ENCODE measurements at regions not wholly inside any gene's neighbourhood (a gene's known extent, or its start where the extent isn't known, plus 50 kb on each side); places are given as distances from the start of the nearest gene placed in this dataset.
"Not testable (repeated sequence)": the region's sequence is repeated elsewhere in the genome, so short reads cannot be mapped to it uniquely, and the experiment has no call there.

DNA sequence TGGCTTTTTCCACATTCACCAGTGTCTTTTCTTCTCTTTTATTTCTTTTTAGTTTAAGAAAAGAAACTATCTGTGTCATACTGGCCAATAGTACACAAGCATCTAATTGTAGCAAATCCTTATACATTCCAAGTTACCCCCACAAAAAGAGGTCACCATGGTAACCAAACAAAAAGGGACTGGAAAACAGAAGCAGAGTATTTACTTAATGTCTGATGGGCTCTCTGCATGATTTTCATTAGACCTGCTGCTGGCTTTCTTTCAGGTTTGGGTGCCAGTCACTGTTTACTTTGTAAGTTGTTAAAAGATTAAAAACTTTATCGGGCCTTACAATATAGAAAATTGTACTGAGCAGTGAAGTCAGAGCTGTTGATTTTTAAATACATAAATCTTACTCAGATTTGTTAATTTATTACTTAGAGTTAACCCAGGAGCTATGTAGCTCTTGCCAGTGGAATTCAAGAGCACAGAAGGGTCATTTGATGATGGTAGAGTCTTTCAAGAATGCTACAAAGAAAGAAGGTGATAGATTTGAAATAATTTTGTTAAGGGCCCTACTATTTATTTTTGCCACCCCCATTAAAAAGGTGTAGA lies 123.9 kb downstream of the BRMS1L start:
- Histone ChIP-seq H3K9me3 (replicated peaks; ENCODE audit: control insufficient read depth, insufficient read depth, low read length) (no peaks in the 10 kb centered on the region), H3K4me3 (replicated peaks in 1 of 3; ENCODE audit: insufficient read depth in 1 of 3, low read depth in 1 of 3, low read length in 3 of 3) (no peak overlapping the region), H3K4me1 (ENCODE audit: control insufficient read depth, extremely low read depth, insufficient read depth, low read length) (no peaks in the 10 kb centered on the region), H3K36me3 (ENCODE audit: control insufficient read depth in 2 of 2, extremely low read depth in 1 of 2, insufficient read depth in 2 of 2, low read length in 2 of 2) (no peaks in the 10 kb centered on the region), H2AFZ (ENCODE audit: low read depth, low read length) (no peak overlapping the region), H3K79me2 (ENCODE audit: control insufficient read depth, insufficient read depth, low read length) (no peaks in the 10 kb centered on the region), H4K20me1 (replicated peaks; ENCODE audit: control insufficient read depth, extremely low read depth, insufficient read depth, low read length) (no peaks in the 10 kb centered on the region), H3K9ac (replicated peaks; ENCODE audit: extremely low read depth, insufficient read depth, low read length) (no peak overlapping the region), H3K27me3 (ENCODE audit: control insufficient read depth in 2 of 2, insufficient read depth in 2 of 2, low read length in 2 of 2) (peaks cover 0 to 1% of the 10 kb centered on the region in 2 experiments), H3K4me2 (ENCODE audit: insufficient read depth, low read length) (no peak overlapping the region), H3K9me1 (replicated peaks; ENCODE audit: control insufficient read depth, extremely low read depth, insufficient read depth, low read length) (no peaks in the 10 kb centered on the region), H3K27ac (ENCODE audit: insufficient read depth, low read depth, low read length) (no peak overlapping the region)
- ChIA-PET CTCF (no interaction called here), POLR2A (no interaction called here)
- dilution Hi-C loops (cut with MboI; ENCODE audit: extremely low pct_ligation_motif_present, low sequenced_read_pairs) (no loop called here), intact Hi-C loops (cut with micrococcal nuclease) (loop anchor here (10.0 kb wide), 1 partner anchor 415 kb away; no protein-coding TSS in a partner anchor)
- BruUV-seq (replicated peaks) = no TSS peak
- DNase-seq (ENCODE audit: low read depth, low spot score) (no peak), FAIRE-seq (no peak)
- no peak for TF ChIP-seq EZH2 (IDR thresholded peaks at IDR 0.05; ENCODE audit: borderline replicate concordance, low read depth, low read length, severe bottlenecking)
- TF ChIP-seq MYC (IDR thresholded peaks at IDR 0.05; ENCODE audit: low read depth, low read length) = no peak
- TF ChIP-seq POLR2A (IDR thresholded peaks at IDR 0.05; ENCODE audit: low read depth, low read length) = no peak
- no peak for TF ChIP-seq FOS (IDR thresholded peaks at IDR 0.05; ENCODE audit: borderline replicate concordance, insufficient read depth, low read length)
- TF ChIP-seq, protein P1, sequence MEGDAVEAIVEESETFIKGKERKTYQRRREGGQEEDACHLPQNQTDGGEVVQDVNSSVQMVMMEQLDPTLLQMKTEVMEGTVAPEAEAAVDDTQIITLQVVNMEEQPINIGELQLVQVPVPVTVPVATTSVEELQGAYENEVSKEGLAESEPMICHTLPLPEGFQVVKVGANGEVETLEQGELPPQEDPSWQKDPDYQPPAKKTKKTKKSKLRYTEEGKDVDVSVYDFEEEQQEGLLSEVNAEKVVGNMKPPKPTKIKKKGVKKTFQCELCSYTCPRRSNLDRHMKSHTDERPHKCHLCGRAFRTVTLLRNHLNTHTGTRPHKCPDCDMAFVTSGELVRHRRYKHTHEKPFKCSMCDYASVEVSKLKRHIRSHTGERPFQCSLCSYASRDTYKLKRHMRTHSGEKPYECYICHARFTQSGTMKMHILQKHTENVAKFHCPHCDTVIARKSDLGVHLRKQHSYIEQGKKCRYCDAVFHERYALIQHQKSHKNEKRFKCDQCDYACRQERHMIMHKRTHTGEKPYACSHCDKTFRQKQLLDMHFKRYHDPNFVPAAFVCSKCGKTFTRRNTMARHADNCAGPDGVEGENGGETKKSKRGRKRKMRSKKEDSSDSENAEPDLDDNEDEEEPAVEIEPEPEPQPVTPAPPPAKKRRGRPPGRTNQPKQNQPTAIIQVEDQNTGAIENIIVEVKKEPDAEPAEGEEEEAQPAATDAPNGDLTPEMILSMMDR (IDR thresholded peaks at IDR 0.05; ENCODE audit: extremely low read depth in 1 of 2, insufficient read depth in 1 of 2, low read depth in 1 of 2, low read length in 2 of 2) = no peak
- TF ChIP-seq, protein P2, sequence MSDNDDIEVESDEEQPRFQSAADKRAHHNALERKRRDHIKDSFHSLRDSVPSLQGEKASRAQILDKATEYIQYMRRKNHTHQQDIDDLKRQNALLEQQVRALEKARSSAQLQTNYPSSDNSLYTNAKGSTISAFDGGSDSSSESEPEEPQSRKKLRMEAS (IDR thresholded peaks at IDR 0.05; ENCODE audit: insufficient read depth, insufficient read length) = no peak
- no peak for TF ChIP-seq POLR2AphosphoS5 (IDR thresholded peaks at IDR 0.05; ENCODE audit: insufficient read depth, low read depth, low read length)
- TF ChIP-seq JUN (IDR thresholded peaks at IDR 0.05; ENCODE audit: borderline replicate concordance, insufficient read depth, insufficient read length, low read depth) = no peak
- TF ChIP-seq GATA2 (IDR thresholded peaks at IDR 0.05; ENCODE audit: insufficient read depth, insufficient read length, low read depth, low read length) = no peak

DNA sequence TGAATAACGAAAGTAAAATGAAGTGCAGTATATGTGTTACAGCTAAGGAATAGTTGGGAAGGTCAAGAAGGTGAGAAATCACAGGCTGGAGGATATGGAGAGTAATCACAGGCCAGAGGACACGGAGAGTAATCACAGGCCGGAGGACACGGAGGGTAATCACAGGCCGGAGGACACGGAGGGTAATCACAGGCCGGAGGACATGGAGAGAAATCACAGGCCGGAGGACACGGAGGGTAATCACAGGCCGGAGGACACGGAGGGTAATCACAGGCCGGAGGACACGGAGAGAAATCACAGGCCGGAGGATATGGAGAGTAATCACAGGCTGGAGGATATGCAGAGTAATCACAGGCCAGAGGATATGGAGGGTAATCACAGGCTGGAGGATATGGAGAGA lies 121.8 kb downstream of the BRMS1L start:
- H3K36me3 ChIP-seq (ENCODE audit: control insufficient read depth in 2 of 2, extremely low read depth in 1 of 2, insufficient read depth in 2 of 2, low read length in 2 of 2); H3K27ac ChIP-seq (ENCODE audit: insufficient read depth, low read depth, low read length); dilution Hi-C loops (cut with MboI; ENCODE audit: extremely low pct_ligation_motif_present, low sequenced_read_pairs); H4K20me1 ChIP-seq (replicated peaks; ENCODE audit: control insufficient read depth, extremely low read depth, insufficient read depth, low read length); H2AFZ ChIP-seq (ENCODE audit: low read depth, low read length); H3K9me3 ChIP-seq (replicated peaks; ENCODE audit: control insufficient read depth, insufficient read depth, low read length); H3K4me1 ChIP-seq (ENCODE audit: control insufficient read depth, extremely low read depth, insufficient read depth, low read length); H3K27me3 ChIP-seq (ENCODE audit: control insufficient read depth in 2 of 2, insufficient read depth in 2 of 2, low read length in 2 of 2); H3K9ac ChIP-seq (replicated peaks; ENCODE audit: extremely low read depth, insufficient read depth, low read length); CTCF ChIA-PET; H3K4me3 ChIP-seq (replicated peaks in 1 of 3; ENCODE audit: insufficient read depth in 1 of 3, low read depth in 1 of 3, low read length in 3 of 3); intact Hi-C loops (cut with micrococcal nuclease); DNase-seq (ENCODE audit: low read depth, low spot score); BruUV-seq (replicated peaks); H3K79me2 ChIP-seq (ENCODE audit: control insufficient read depth, insufficient read depth, low read length); FAIRE-seq; H3K4me2 ChIP-seq (ENCODE audit: insufficient read depth, low read length); POLR2A ChIA-PET; H3K9me1 ChIP-seq (replicated peaks; ENCODE audit: control insufficient read depth, extremely low read depth, insufficient read depth, low read length): not testable (repeated sequence)

Measured in endothelial cell of umbilical vein (primary cell).